WTC11 (cell line): ENCODE measurements at regions not wholly inside any gene's neighbourhood (a gene's known extent, or its start where the extent isn't known, plus 50 kb on each side); places are given as distances from the start of the nearest gene placed in this dataset.
"Not testable (repeated sequence)": the region's sequence is repeated elsewhere in the genome, so short reads cannot be mapped to it uniquely, and the experiment has no call there.

ENCODE experiments used
- CTCF ChIP-seq: fragments of 200-600 bp; IDR thresholded peaks from 2 replicates; pipeline ENCODE4 v1.8.0; 2022; ENCODE audit warnings: antibody characterized with exemption
- NFYB ChIP-seq: sonication (generic); formaldehyde crosslinking; conservative IDR thresholded peaks from 2 replicates; pipeline ENCODE4 v1.8.0; 2022; ENCODE audit warnings: low read depth, missing genetic modification reagents

- not testable (repeated sequence) for TF ChIP-seq NFYB (CRISPR knock-in tag); CTCF
Measured at GRCh38 chr7:150081865-150082264, 208.1 kb downstream of the ATP6V0E2 start.
